Activated CD4-positive, alpha-beta T cell treated with anti-CD3 and anti-CD28 coated beads, Interleukin-2, amount 50 U/mL, for 4 hours (primary cell): ENCODE measurements at regions not wholly inside any gene's neighbourhood (a gene's known extent, or its start where the extent isn't known, plus 50 kb on each side); places are given as distances from the start of the nearest gene placed in this dataset.

Experiments
- DNase-seq, 2 experiments: peaks; one replicate each; pipeline ENCODE4 v3.0.0-alpha.2; 2020

GRCh38 chr9:4435197-4435596, 55.1 kb upstream of the SLC1A1 start:
- no peak for DNase-seq

GRCh38 chr9:4433379-4433778, 56.9 kb upstream of the SLC1A1 start:
- DNase-seq, result no peak

- no peak for DNase-seq
These were observed 59.6 kb upstream of the SLC1A1 start for GRCh38 chr9:4430432-4431261.

- no peak for DNase-seq
These were observed 64.8 kb upstream of the SLC1A1 start for GRCh38 chr9:4425319-4426045.

GRCh38 chr9:4424891-4425290, 65.4 kb upstream of the SLC1A1 start:
- no peak for DNase-seq

GRCh38 chr9:4424038-4424437, 66.2 kb upstream of the SLC1A1 start:
- DNase-seq, result no peak

- no peak for DNase-seq
These were observed 67.1 kb upstream of the SLC1A1 start for GRCh38 chr9:4423207-4423610.

GRCh38 chr9:4422495-4422894, 67.8 kb upstream of the SLC1A1 start:
- DNase-seq, result no peak

GRCh38 chr9:4421847-4422246, 68.4 kb upstream of the SLC1A1 start:
- no peak for DNase-seq

GRCh38 chr9:4420351-4420750, 69.9 kb upstream of the SLC1A1 start:
- no peak for DNase-seq

- DNase-seq, result no peak
These were observed 72.5 kb upstream of the SLC1A1 start for GRCh38 chr9:4417578-4418325.

- no peak for DNase-seq
These were observed 73.8 kb upstream of the SLC1A1 start for GRCh38 chr9:4416467-4416866.

GRCh38 chr9:4415281-4415680, 75.0 kb upstream of the SLC1A1 start:
- DNase-seq, result no peak

GRCh38 chr9:4413856-4414255, 76.4 kb upstream of the SLC1A1 start:
- no peak for DNase-seq

- DNase-seq, result no peak
These were observed 86.1 kb upstream of the SLC1A1 start for GRCh38 chr9:4404156-4404555.

- DNase-seq, result no peak
These were observed 87.8 kb upstream of the SLC1A1 start for GRCh38 chr9:4402501-4402900.

- no peak for DNase-seq
These were observed 89.5 kb upstream of the SLC1A1 start for GRCh38 chr9:4400731-4401130.

GRCh38 chr9:4397917-4398316, 92.4 kb upstream of the SLC1A1 start:
- DNase-seq, result no peak

GRCh38 chr9:4393806-4394523, 94.1 kb upstream of the GLIS3 start:
- no peak for DNase-seq

- no peak for DNase-seq
These were observed 89.9 kb upstream of the GLIS3 start for GRCh38 chr9:4389755-4390154.

- DNase-seq, result no peak
These were observed 89.1 kb upstream of the GLIS3 start for GRCh38 chr9:4389003-4389402.

GRCh38 chr9:4386819-4387218, 87.0 kb upstream of the GLIS3 start:
- no peak for DNase-seq

GRCh38 chr9:4384750-4385149, 84.9 kb upstream of the GLIS3 start:
- no peak for DNase-seq
